Peyer's patch (tissue), 4 donors: ENCODE measurements at regions not wholly inside any gene's neighbourhood (a gene's known extent, or its start where the extent isn't known, plus 50 kb on each side); places are given as distances from the start of the nearest gene placed in this dataset.

ENCODE experiments used
- CTCF ChIP-seq, 6 experiments: fragments of 450-650 bp in 4 of 6; fragments of 200-600 bp in 2 of 6; sonication (generic) in 1 of 6; IDR thresholded peaks; one replicate each; pipeline ENCODE4 v1.5.1; 2017 to 2019; ENCODE audit warnings: antibody characterized with exemption in 6 of 6, mild to moderate bottlenecking in 3 of 6, moderate library complexity in 1 of 6
- POLR2A ChIP-seq, 2 donors: fragments of 450-650 bp; IDR thresholded peaks; one replicate each; pipeline ENCODE4 v1.5.1; 2017; ENCODE audit warnings: antibody characterized with exemption in 2 of 2, mild to moderate bottlenecking in 2 of 2, moderate library complexity in 2 of 2

GRCh38 chr7:84682543-84682942 lies 488.0 kb upstream of the SEMA3A start:
- TF ChIP-seq CTCF (IDR thresholded peaks at IDR 0.05), result no peak
- TF ChIP-seq POLR2A (IDR thresholded peaks at IDR 0.05), result no peak
